GM06990 (cell line): ENCODE measurements at regions not wholly inside any gene's neighbourhood (a gene's known extent, or its start where the extent isn't known, plus 50 kb on each side); places are given as distances from the start of the nearest gene placed in this dataset.

ENCODE experiments used
- DNase-seq: peaks from one replicate; pipeline ENCODE4 v3.0.0-alpha.2; 2011; ENCODE audit not compliant: insufficient read length; ENCODE audit errors: extremely low read depth
- H3K27me3 ChIP-seq: replicated peaks from 2 replicates; pipeline ENCODE4 v1.6.0; 2011; ENCODE audit warnings: low read length; ENCODE audit not compliant: control insufficient read depth, insufficient read depth
- H3K36me3 ChIP-seq: 2 replicates; pipeline ENCODE4 v1.5.1; 2011; ENCODE audit warnings: low read length; ENCODE audit not compliant: control insufficient read depth, insufficient read depth
- H3K4me3 ChIP-seq: replicated peaks from 2 replicates; pipeline ENCODE4 v1.5.1; 2011; ENCODE audit warnings: low read depth, mild to moderate bottlenecking, control low read depth, low read length
- TF ChIP-seq, protein P1 (sequence below): IDR thresholded peaks from 2 replicates; pipeline ENCODE4 v1.5.1; 2011; ENCODE audit warnings: low read length, control low read depth, mild to moderate bottlenecking, inconsistent platforms; ENCODE audit not compliant: insufficient read depth, poor library complexity, severe bottlenecking

DNA sequence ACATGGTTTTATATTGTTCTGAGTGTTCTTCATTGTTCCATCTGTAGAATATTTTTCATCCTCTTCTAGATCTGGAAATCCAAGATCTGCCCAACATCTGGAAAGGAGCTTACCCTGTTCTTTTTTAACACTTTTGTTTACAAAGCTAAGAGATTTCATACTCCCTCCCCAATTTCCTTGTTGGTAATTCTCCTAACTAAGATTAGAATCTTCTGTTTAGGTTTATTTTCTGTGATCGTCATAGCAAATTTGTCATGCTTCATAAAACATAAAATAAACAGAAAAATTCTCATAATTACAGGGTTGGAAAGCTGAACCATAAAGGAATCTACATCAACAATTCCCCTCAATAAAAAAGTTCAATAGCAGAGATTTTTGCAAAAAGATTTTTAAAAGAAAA is 580.3 kb upstream of the CA10 start:
- Histone ChIP-seq H3K27me3 (no peaks in the 10 kb centered on the region), H3K36me3 (no peaks in the 10 kb centered on the region), H3K4me3 (no peak overlapping the region)
- DNase-seq, result no peak
- TF ChIP-seq, protein P1, sequence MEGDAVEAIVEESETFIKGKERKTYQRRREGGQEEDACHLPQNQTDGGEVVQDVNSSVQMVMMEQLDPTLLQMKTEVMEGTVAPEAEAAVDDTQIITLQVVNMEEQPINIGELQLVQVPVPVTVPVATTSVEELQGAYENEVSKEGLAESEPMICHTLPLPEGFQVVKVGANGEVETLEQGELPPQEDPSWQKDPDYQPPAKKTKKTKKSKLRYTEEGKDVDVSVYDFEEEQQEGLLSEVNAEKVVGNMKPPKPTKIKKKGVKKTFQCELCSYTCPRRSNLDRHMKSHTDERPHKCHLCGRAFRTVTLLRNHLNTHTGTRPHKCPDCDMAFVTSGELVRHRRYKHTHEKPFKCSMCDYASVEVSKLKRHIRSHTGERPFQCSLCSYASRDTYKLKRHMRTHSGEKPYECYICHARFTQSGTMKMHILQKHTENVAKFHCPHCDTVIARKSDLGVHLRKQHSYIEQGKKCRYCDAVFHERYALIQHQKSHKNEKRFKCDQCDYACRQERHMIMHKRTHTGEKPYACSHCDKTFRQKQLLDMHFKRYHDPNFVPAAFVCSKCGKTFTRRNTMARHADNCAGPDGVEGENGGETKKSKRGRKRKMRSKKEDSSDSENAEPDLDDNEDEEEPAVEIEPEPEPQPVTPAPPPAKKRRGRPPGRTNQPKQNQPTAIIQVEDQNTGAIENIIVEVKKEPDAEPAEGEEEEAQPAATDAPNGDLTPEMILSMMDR, result no peak

DNA sequence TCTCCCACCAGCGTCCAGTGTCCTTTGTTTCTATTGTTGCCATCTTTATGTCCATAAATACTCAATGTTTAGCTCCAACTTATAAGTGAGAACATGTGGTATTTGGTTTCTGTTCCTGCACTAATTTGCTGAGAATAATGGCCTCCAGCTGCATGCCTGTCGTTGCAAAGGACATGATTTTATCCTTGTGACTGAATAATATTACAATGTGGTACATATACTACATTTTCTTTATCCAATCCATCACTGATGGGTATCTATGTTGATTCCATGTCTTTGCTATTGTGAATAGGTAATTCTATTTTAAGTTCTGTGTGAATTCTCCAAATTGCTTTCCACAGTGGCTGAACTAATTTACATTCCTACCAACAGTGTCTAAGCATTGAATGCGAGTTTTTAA is 578.6 kb upstream of the CA10 start:
- DNase-seq, result no peak
- TF ChIP-seq, protein P1, result no peak
- no peaks in the 10 kb centered on the region for H3K36me3 ChIP-seq
- H3K27me3 ChIP-seq, result no peaks in the 10 kb centered on the region
- no peak overlapping the region for H3K4me3 ChIP-seq

DNA sequence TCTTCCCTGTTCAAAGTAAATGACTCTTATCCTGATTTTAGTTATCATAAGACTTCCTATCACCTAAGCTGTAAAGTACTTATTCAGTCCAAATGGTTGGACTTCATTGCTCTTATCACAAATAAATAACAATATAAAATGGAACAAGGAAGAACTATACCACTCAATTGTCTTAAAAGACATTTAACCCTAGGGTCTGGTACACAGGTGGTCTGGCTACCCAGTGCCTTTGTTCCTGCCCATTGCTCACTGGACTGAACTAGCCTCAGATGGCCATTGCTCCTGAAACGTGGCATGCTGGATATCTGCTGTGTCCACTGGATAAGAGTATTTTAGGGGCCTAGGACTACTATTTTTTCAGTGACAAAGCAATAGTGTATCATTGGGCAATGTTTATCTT is 574.3 kb upstream of the CA10 start:
- Histone ChIP-seq H3K4me3 (no peak overlapping the region), H3K27me3 (no peaks in the 10 kb centered on the region), H3K36me3 (no peaks in the 10 kb centered on the region)
- TF ChIP-seq, protein P1, result no peak
- DNase-seq, result no peak

DNA sequence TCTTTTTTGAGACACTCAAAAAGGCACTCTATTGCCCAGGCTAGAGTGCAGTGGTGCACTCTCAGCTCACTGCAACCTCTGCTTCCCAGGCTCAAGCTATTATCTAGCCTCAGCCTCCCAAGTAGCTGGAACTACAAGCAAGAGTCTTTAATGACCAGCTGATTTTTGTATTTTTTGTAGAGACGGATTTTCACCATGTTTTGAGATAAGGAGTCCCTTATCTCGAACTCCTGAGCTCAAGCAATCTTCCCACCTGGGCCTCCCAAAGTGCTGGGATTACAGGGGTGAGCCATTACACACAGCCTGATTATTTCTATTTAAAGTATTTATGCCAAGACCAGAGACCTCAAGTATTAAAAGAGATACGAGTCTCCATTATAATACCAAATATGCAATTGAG is 566.1 kb upstream of the CA10 start:
- no peak for DNase-seq
- H3K36me3 ChIP-seq, result no peaks in the 10 kb centered on the region
- H3K4me3 ChIP-seq, result no peak overlapping the region
- H3K27me3 ChIP-seq, result no peaks in the 10 kb centered on the region
- TF ChIP-seq, protein P1, result no peak

DNA sequence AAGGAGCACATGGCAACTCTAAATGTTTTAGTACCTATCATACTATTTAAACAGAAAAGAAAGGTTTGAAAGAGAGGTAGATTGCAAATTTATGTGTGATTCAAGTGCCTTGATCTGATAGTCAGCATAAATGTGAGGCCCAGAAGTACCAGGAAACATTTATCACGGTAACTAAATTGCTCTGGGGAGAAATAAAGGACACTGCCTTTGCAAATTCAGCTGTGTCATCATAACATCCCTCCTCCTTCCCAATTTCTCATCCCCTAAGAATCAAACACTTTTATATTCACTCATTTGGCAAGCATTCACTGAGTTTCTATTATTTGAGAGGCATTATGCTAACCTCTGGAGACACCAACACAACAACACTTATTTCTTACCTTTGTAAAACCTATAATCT is 563.4 kb upstream of the CA10 start:
- H3K4me3 ChIP-seq, result no peak overlapping the region
- H3K36me3 ChIP-seq, result no peaks in the 10 kb centered on the region
- no peaks in the 10 kb centered on the region for H3K27me3 ChIP-seq
- TF ChIP-seq, protein P1, result no peak
- DNase-seq, result no peak

DNA sequence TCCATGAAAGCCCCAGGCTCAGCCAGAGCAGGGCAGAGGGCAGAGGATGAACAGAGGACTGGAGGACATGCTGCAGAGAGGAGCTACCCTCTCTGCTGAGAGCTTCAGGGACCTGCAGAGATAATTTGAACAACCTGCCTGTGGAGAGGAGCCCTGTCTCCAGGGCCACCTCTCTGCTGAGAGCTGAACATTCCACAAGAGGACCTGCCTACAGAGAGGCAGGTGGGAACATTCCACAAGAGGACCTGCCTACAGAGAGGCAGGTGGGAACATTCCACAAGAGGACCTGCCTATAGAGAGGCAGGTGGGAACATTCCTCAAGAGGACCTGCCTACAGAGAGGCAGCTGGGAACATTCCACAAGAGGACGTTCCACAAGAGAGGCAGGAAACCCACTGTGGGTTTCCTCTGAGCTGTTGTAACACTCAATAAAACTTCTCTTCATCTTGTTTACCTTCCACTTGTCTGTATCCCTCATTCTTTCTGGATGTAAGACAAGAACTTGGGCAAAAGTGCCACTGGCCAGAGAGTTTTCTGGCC is 551.9 kb upstream of the CA10 start:
- H3K27me3 ChIP-seq, result no peaks in the 10 kb centered on the region
- H3K36me3 ChIP-seq, result no peaks in the 10 kb centered on the region
- no peak overlapping the region for H3K4me3 ChIP-seq
- DNase-seq, result no peak
- TF ChIP-seq, protein P1, result no peak
